GM18870 (cell line): ENCODE measurements at regions not wholly inside any gene's neighbourhood (a gene's known extent, or its start where the extent isn't known, plus 50 kb on each side); places are given as distances from the start of the nearest gene placed in this dataset.

Experiments used
- ATAC-seq: cut with Tn5 transposase; IDR thresholded peaks from one replicate; pipeline ENCODE4 v1.9.1; 2021; ENCODE audit warnings: moderate library complexity; ENCODE audit not compliant: unreplicated experiment

DNA sequence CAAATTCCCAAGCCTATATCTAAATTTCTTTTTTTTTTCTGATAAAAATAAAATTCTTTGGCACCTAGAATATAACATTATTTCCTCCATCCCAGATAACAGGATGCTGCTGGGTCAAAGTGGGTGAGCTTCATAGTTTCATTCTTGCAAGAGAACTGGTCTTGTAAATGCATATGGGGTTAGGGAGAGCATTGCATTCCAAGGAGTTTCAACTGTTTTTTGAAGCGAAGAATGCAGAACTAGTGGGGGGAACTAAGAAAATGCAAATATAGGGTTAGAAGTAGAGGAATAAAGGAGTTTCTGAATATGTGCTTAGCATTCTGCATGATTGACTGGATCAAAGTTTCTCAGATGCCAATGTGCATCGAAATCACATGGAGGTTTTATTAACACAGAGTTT, 347.2 kb upstream of the XYLT1 start:
- ATAC-seq, result no peak

DNA sequence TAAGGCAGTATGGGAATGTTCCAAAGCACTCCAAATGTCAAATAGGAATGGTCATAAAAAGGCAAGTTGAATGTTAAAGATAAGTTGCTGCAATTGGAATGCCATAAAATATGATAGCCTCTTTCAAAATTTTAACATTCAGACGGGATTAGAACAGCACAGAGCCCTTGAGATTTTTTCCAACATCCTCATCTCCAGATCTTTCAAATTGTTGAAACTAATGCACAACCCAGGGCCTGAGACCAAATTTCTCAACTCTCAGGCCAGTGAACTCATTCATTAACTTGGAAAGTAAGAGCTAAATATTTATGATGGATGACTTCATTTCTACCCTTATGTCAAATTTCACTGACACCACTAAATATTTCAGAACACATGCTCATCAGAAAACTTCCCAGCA, 346.5 kb upstream of the XYLT1 start:
- no peak for ATAC-seq

GRCh38 chr16:17812771-17813170, 342.0 kb upstream of the XYLT1 start:
- no peak for ATAC-seq

DNA sequence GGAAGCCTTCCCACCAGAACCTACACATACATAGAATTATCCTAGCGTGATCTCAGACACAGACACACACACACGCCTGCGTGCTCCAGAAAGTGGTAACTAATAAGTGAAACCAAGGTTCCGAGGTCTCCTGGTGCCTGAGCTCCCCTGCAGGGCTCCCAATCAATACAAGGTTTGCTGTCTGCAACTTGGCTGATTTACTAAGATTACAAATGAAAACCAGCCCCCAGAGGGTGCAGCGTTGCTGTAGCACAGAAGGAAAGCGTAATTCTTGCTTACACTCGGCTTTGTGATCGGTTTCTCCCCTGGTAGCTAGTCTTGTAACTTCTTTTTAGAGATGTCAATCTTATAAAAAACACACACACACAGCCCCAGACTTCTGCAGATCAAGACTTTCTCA, 334.1 kb upstream of the XYLT1 start:
- ATAC-seq, result no peak

GRCh38 chr16:17803625-17804410, 333.1 kb upstream of the XYLT1 start:
- ATAC-seq, result no peak

DNA sequence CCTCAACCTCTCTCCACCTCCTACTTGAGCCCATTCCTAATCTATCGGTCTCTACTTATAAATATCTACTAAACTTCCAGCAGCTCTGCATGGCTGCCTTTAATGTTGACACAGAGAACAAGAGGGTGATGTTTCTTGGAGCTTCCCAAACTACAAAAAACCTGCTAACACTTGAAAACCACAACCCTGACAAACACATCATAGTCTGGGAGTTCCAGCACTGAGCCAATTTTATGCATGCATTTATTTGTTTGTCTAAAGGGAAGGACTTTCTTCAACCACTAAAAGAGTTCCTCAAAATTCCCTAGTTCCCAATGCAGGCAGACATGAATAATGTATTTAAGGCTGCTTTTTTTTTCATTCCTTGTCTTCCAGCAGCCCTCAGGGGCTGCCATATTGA, 331.8 kb upstream of the XYLT1 start:
- no peak for ATAC-seq

- ATAC-seq, result no peak
Measured at GRCh38 chr16:17801068-17801467, 330.3 kb upstream of the XYLT1 start.

DNA sequence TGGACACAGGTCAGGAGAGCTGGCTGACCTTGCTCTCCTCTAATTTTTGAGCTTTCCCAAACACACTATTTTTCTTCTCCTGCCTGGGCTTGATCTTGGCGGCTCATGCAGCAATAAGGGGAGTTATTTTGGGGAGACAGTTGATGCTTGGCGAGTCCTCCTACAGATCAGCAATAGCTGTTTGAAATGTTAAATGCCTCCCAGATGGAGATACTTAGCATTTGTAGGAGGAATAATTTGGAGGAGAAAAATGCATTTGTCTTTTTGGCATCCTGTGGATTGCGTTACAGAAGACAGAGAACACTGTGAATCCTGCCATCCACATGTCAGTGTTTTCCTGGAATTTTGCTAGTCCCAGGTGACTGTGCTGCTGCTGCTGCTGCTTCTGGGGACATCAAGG, 328.0 kb upstream of the XYLT1 start:
- ATAC-seq, result no peak

- no peak for ATAC-seq
Measured at GRCh38 chr16:17793354-17793753, 322.6 kb upstream of the XYLT1 start.

- no peak for ATAC-seq
Measured at GRCh38 chr16:17784073-17784472, 313.3 kb upstream of the XYLT1 start.

DNA sequence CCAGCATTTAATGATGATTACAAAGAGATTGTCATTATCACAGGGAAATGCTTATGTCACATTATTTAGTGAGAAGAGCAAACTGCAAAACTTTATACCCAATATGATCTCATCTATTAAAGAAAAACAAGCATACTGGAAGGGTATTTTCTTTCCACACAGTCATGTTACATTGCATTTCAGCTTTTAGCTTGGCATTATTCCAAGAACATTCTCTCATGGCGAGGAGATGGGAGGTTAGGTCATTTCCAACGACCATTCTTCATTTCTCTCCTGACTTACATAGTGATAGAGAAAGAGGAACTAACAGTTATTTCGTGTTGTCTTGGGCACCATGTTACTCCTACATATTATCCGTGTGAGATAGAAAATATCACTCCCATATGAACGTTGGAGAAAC, 309.4 kb upstream of the XYLT1 start:
- ATAC-seq, result no peak

DNA sequence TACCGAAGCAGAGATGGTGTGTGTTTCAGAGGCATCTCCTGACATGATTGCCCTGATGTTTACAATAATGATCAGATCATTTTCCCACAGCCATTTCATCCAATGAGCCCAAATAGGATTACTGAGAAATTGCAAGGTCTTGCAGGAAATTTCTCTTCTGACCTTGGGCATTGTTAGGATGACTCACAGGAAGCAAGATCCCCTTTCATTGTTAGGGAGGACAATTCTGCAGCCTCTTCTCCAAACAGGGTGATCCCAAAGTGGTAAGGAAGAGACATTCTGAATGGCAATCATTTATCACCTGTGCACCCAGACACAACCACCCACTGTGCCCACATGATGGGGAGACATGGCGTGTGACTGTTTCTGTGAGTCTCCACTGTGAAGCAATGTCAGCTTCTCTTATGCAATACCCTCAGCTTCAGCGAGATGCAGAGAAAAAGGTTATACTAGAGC, 306.7 kb upstream of the XYLT1 start:
- ATAC-seq, result no peak

DNA sequence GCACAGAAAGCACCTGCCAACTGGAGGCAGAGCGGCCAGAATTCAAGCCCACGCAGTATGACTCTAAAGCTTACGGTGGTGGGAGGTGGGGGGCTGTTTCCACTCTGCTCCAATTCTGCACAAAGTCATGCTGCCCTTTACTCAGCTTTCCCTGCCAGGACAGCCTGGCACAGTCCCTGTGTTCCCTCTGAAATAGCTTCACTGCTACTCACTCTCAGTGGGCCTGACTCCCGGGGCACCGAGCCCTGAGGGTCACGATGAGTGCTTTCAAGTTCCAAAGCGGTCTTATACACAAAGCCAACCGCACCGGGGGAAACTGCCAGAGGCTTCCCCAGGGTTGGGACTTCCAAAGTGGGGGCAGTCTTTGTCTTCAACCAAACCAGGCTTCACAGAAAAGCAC, 306.1 kb upstream of the XYLT1 start:
- ATAC-seq, result no peak

DNA sequence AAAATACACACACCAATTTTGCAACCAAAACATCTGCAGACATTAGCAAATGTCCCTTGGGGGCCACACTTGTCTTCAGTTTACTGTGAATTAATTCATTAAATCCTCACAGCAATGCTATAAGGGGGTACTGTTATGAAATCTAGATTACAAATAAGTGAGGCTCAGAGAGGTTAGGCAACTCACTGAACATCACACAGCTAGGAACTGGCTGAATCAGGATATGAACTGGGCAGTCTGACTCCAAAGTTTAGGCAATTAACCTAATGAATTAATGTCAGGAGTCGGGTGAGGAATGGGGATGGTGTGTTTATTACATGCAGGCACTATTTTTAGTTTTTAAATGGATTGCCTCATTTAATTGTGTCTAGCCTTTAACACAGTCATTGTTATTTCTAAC, 305.7 kb upstream of the XYLT1 start:
- no peak for ATAC-seq

DNA sequence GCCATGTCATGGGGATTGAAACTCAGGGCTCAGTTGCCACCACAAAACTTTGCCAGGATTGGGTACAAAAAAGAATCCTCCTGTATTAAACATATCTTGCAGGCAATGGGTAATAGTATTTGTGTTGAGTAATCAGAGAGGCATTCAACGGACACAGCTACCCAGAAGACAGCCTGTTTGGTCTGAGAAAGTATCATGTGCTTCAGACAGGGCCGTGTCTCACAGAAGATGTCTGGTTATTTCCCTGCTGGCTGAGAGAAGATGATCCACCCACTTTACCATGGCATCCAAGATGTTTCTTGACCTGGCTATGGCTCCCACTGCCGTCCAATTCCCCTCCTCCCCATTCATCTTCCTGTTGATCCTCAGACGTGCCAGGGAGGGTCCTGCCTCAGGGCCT, 304.3 kb upstream of the XYLT1 start:
- no peak for ATAC-seq

GRCh38 chr16:17773698-17774101, 302.9 kb upstream of the XYLT1 start:
- no peak for ATAC-seq

DNA sequence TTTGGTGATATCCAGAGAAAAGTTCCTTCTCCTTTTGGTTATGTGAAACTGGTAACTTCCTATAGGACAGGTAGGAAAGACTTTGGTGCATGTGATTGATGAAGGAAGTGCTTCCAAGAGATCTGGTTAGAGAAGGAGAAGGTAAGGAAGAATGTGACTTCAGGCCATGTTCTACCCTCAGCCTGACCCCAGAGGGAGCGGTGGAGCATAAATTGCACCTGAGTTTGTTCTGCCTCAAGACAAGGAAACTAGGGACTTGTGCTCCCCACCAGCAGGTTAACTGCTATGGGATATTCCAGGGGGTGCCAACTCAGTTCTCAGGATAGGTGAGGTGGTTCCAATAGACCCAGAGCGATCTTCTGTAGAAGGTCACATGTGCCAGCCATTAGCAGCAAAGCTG, 299.3 kb upstream of the XYLT1 start:
- ATAC-seq, result no peak

DNA sequence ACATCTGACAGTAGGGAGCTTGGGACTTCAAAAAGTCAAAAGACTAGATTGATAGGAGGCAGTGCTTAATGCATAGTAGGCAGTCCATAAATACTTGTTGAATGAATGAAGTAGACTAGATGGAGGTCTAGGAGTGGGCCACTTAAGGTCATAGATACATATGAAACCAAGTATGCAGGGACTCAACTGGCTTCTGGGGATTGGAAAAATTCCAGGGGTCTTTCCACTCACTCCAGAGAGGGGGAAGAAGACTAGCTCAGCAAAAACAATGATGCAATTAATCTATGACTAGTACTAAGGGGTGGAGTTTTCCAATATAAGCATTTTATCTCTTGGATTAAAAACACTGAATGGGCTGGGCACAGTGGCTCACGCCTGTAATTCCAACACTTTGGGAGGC, 298.3 kb upstream of the XYLT1 start:
- ATAC-seq, result no peak

- ATAC-seq, result no peak
Measured at GRCh38 chr16:17768257-17768656, 297.5 kb upstream of the XYLT1 start.

GRCh38 chr16:17766012-17766411, 295.3 kb upstream of the XYLT1 start:
- ATAC-seq, result no peak

DNA sequence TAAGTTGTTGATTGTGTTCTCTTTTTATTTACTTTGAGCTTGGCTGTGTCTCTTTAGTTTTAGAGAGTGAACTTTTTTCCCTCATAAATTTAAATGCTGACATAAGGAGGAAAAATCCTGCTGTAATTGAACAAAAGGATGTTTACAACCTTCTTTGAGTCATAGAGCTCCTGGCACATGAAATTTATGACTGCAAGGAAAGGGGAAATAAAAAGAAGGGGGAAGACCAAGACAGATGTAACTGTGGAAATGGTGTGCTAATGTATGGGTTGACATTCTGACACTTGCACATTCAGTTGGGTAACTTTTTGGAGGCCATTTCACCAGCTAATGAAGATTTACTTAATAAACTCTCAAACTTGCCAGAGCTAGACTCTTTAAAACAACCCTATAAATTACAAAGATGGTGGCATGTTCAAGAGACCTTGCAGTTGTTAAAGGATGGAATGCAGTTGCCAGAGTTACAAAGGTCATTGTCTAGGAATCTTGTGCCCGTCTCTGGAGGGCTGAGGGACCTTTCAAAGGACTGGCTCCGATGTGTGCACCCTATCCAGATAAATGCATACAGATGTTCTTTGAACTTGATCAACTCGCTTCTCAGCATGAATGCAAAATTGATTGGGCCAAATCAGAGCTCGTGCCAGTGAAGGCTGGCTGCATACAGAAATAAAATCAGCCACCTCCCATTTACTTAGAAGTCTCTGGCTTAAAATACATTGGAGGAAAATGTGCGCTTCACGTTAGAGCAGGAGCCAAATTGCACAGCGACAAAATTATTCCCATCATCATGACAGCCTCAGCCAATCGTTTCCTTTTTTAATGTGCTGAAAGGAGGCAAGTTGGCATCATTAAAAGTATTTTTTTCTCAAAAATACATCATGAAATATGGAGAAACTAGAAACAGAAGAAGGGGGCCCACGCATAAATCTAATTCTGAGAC, 289.0 kb upstream of the XYLT1 start:
- no peak for ATAC-seq

DNA sequence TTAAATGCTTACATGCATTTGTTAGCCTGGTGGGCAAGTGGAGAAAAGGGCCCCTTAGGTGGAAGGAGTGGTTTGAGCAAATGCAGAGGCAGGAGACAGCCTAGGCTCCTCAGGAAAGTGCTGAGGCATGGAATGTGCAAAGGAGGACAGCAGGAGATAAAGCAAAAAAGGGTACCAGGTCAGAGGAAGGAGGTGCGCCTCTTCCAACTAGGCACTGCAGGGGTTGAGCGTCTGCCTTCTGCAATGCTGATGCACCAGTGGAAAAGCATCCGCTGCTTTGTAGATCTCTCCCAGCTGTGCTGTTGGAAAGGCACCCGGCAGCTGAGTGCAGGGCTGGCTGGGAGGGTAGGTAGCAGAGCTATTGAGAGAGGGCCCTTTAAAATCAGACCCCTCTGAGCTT, 287.0 kb upstream of the XYLT1 start:
- ATAC-seq, result no peak
